Astrocyte (in vitro differentiated cells and primary cell): ENCODE measurements at regions not wholly inside any gene's neighbourhood (a gene's known extent, or its start where the extent isn't known, plus 50 kb on each side); places are given as distances from the start of the nearest gene placed in this dataset.

Source experiments
- DNase-seq: peaks from one replicate; pipeline ENCODE4 v3.0.0-alpha.2; 2010; ENCODE audit warnings: low read depth
- FAIRE-seq: peaks from 2 replicates; lab custom pipeline; 2011; peaks lifted over from hg19 to GRCh38; lab: Jason Lieb, UNC
- H2AFZ ChIP-seq: 2 replicates; pipeline ENCODE4 v1.6.0; 2012; ENCODE audit warnings: low read depth, low read length, inconsistent platforms
- H3K27ac ChIP-seq: 2 replicates; pipeline ENCODE4 v1.5.1; 2011; ENCODE audit warnings: low read depth, low read length, inconsistent platforms
- H3K27me3 ChIP-seq: 2 replicates; pipeline ENCODE4 v1.6.0; 2011; ENCODE audit warnings: low read length, inconsistent platforms; ENCODE audit not compliant: insufficient read depth
- H3K36me3 ChIP-seq: 2 replicates; pipeline ENCODE4 v1.5.1; 2011; ENCODE audit warnings: low read length, inconsistent platforms; ENCODE audit not compliant: insufficient read depth
- H3K4me1 ChIP-seq: 2 replicates; pipeline ENCODE4 v1.5.1; 2011; ENCODE audit warnings: low read length, inconsistent platforms; ENCODE audit not compliant: insufficient read depth
- H3K4me2 ChIP-seq: 2 replicates; pipeline ENCODE4 v1.6.0; 2012; ENCODE audit warnings: low read length, inconsistent platforms
- H3K4me3 ChIP-seq: 2 replicates; pipeline ENCODE4 v1.5.1; 2011; ENCODE audit warnings: low read depth, mild to moderate bottlenecking, low read length, inconsistent platforms; ENCODE audit not compliant: insufficient read depth
- H3K79me2 ChIP-seq: 2 replicates; pipeline ENCODE4 v1.6.0; 2012; ENCODE audit warnings: mild to moderate bottlenecking, low read length, inconsistent platforms; ENCODE audit not compliant: insufficient read depth
- H3K9ac ChIP-seq: 2 replicates; pipeline ENCODE4 v1.6.0; 2012; ENCODE audit warnings: mild to moderate bottlenecking, low read length, inconsistent platforms
- H3K9me3 ChIP-seq: 2 replicates; pipeline ENCODE4 v1.5.1; 2012; ENCODE audit warnings: low read depth, mild to moderate bottlenecking, low read length, inconsistent platforms; ENCODE audit not compliant: insufficient read depth
- H4K20me1 ChIP-seq: 2 replicates; pipeline ENCODE4 v1.6.0; 2012; ENCODE audit warnings: low read length, inconsistent platforms; ENCODE audit not compliant: insufficient read depth
- H3K27ac Mint-ChIP-seq: one replicate; pipeline ENCODE4 v1.8.0; 2021; ENCODE audit warnings: mild to moderate bottlenecking, mixed read lengths; ENCODE audit not compliant: unreplicated experiment
- H3K27me3 Mint-ChIP-seq: one replicate; pipeline ENCODE4 v1.8.0; 2021; ENCODE audit warnings: low read depth, mixed read lengths; ENCODE audit not compliant: unreplicated experiment
- H3K36me3 Mint-ChIP-seq: one replicate; pipeline ENCODE4 v1.8.0; 2021; ENCODE audit warnings: low read depth, mixed read lengths; ENCODE audit not compliant: unreplicated experiment
- H3K4me1 Mint-ChIP-seq: one replicate; pipeline ENCODE4 v1.8.0; 2021; ENCODE audit warnings: low read depth, mixed read lengths; ENCODE audit not compliant: unreplicated experiment
- H3K4me3 Mint-ChIP-seq: one replicate; pipeline ENCODE4 v1.8.0; 2021; ENCODE audit warnings: mild to moderate bottlenecking, moderate library complexity, mixed read lengths; ENCODE audit not compliant: unreplicated experiment
- H3K9me3 Mint-ChIP-seq: one replicate; pipeline ENCODE4 v1.8.0; 2021; ENCODE audit warnings: mild to moderate bottlenecking, mixed read lengths; ENCODE audit not compliant: unreplicated experiment
- EZH2 ChIP-seq: IDR thresholded peaks from 2 replicates; pipeline ENCODE4 v1.6.1; 2012; ENCODE audit warnings: mild to moderate bottlenecking, low read length, inconsistent platforms; ENCODE audit not compliant: insufficient read depth
- TF ChIP-seq, protein P1 (sequence below): IDR thresholded peaks from 2 replicates; pipeline ENCODE4 v1.5.1; 2011; ENCODE audit warnings: low read depth, mild to moderate bottlenecking, inconsistent platforms, low read length, moderate library complexity; ENCODE audit not compliant: insufficient read depth

GRCh38 chr5:74164725-74165235 is 475.7 kb downstream of the ENC1 start:
- DNase-seq (no peak), FAIRE-seq (no peak)
- H3K27me3 Mint-ChIP-seq, result no peaks in the 10 kb centered on the region
- Histone ChIP-seq H3K4me3 (no peak overlapping the region), H3K79me2 (no peaks in the 10 kb centered on the region), H3K36me3 (no peaks in the 10 kb centered on the region), H3K9me3 (no peaks in the 10 kb centered on the region), H3K27ac (no peak overlapping the region), H3K4me1 (peaks cover 19% of the 10 kb centered on the region), H3K9ac (no peak overlapping the region), H3K4me2 (no peak overlapping the region), H4K20me1 (no peaks in the 10 kb centered on the region), H2AFZ (no peak overlapping the region), H3K27me3 (no peaks in the 10 kb centered on the region)
- peaks cover 24% of the 10 kb centered on the region for H3K4me1 Mint-ChIP-seq
- H3K9me3 Mint-ChIP-seq, result no peaks in the 10 kb centered on the region
- TF ChIP-seq, protein P1, sequence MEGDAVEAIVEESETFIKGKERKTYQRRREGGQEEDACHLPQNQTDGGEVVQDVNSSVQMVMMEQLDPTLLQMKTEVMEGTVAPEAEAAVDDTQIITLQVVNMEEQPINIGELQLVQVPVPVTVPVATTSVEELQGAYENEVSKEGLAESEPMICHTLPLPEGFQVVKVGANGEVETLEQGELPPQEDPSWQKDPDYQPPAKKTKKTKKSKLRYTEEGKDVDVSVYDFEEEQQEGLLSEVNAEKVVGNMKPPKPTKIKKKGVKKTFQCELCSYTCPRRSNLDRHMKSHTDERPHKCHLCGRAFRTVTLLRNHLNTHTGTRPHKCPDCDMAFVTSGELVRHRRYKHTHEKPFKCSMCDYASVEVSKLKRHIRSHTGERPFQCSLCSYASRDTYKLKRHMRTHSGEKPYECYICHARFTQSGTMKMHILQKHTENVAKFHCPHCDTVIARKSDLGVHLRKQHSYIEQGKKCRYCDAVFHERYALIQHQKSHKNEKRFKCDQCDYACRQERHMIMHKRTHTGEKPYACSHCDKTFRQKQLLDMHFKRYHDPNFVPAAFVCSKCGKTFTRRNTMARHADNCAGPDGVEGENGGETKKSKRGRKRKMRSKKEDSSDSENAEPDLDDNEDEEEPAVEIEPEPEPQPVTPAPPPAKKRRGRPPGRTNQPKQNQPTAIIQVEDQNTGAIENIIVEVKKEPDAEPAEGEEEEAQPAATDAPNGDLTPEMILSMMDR, result no peak
- no peak for TF ChIP-seq EZH2
- H3K4me3 Mint-ChIP-seq, result no peak overlapping the region
- H3K36me3 Mint-ChIP-seq, result no peaks in the 10 kb centered on the region
- H3K27ac Mint-ChIP-seq, result no peak overlapping the region

GRCh38 chr5:74162524-74162923 is 478.0 kb downstream of the ENC1 start:
- H3K27me3 ChIP-seq, result no peaks in the 10 kb centered on the region
- H3K27ac Mint-ChIP-seq, result no peak overlapping the region
- no peak for FAIRE-seq
- no peaks in the 10 kb centered on the region for H3K36me3 ChIP-seq
- no peak overlapping the region for H2AFZ ChIP-seq
- no peaks in the 10 kb centered on the region for H3K36me3 Mint-ChIP-seq
- no peak for DNase-seq
- TF ChIP-seq EZH2, result no peak
- TF ChIP-seq, protein P1, result no peak
- no peak overlapping the region for H3K4me2 ChIP-seq
- H3K4me1 ChIP-seq, result peaks cover 13% of the 10 kb centered on the region
- no peak overlapping the region for H3K27ac ChIP-seq
- no peaks in the 10 kb centered on the region for H3K9me3 Mint-ChIP-seq
- H3K4me3 Mint-ChIP-seq, result no peak overlapping the region
- H3K9me3 ChIP-seq, result no peaks in the 10 kb centered on the region
- H3K27me3 Mint-ChIP-seq, result peaks cover 2% of the 10 kb centered on the region
- no peak overlapping the region for H3K4me3 ChIP-seq
- H3K79me2 ChIP-seq, result no peaks in the 10 kb centered on the region
- peaks cover 23% of the 10 kb centered on the region for H3K4me1 Mint-ChIP-seq
- H3K9ac ChIP-seq, result no peak overlapping the region
- no peaks in the 10 kb centered on the region for H4K20me1 ChIP-seq

DNA sequence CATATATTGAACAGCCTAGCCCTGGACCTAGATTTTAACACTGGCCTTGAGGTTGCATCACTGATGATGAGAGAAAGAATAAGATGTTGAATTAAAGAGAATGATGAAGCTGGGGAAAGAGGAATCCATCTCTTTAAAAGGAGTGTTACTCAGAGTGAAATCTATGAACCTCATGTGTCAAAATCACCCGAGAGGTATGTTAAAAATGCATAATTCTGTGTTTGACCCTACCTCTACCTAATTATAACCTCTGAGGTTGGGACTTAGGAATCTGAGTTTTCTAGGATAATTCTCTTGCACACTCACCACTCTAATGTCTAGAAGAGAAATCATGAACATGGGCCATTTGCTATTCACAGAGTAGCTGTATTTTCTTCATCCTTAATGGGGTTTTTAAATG is 479.4 kb downstream of the ENC1 start:
- Histone ChIP-seq H3K36me3 (no peaks in the 10 kb centered on the region), H3K9me3 (no peaks in the 10 kb centered on the region), H2AFZ (no peak overlapping the region), H3K4me3 (no peak overlapping the region), H4K20me1 (no peaks in the 10 kb centered on the region), H3K4me2 (no peak overlapping the region), H3K4me1 (peaks cover 4% of the 10 kb centered on the region), H3K79me2 (no peaks in the 10 kb centered on the region), H3K27me3 (no peaks in the 10 kb centered on the region), H3K9ac (no peak overlapping the region), H3K27ac (no peak overlapping the region)
- TF ChIP-seq, protein P1, result no peak
- TF ChIP-seq EZH2, result no peak
- peak; percentile 36 for DNase-seq
- FAIRE-seq, result peak; percentile 67
- Mint-ChIP-seq H3K36me3 (no peaks in the 10 kb centered on the region), H3K9me3 (no peaks in the 10 kb centered on the region), H3K4me1 (peaks cover 16% of the 10 kb centered on the region), H3K27me3 (peaks cover 2% of the 10 kb centered on the region), H3K27ac (no peak overlapping the region), H3K4me3 (no peak overlapping the region)
